ENCODE measurements at regions not wholly inside any gene's neighbourhood (a gene's known extent, or its start where the extent isn't known, plus 50 kb on each side); places are given as distances from the start of the nearest gene placed in this dataset.
"Not testable (repeated sequence)": the region's sequence is repeated elsewhere in the genome, so short reads cannot be mapped to it uniquely, and the experiment has no call there.

DNA sequence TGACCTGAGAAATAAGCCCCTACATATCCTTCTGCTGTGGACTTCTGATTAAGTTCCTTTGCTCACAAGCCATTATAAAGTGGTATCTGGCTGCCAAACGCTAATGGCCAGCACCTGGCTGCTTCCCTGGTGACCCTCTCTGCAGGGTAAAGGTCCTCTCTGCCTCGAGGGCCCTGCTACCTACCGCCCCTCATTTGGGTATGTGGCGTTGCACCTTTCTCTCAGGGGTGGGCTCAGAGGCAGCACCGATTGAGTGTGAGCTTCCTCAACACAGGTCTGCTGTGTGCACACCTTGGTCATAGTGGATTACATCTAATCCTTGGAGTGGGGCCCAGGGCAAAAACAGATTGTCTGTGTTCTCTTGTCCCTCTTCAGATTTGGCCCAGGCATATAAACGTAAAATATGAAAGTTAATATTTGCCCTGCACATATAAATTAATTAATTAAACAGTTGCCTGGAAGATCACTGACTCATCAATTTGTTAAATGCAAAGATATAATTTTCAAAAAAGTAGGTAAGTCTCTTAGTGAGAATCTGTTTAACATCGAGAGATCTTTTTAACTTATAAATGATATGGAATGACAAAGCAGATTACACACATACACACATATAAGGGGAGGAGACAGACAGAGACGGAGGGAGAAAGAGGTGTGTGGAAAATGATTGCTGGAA lies 174.5 kb upstream of the SMIM31 start:
- DNase-seq (ENCODE audit: low read depth in 3 of 3) = no peak

DNA sequence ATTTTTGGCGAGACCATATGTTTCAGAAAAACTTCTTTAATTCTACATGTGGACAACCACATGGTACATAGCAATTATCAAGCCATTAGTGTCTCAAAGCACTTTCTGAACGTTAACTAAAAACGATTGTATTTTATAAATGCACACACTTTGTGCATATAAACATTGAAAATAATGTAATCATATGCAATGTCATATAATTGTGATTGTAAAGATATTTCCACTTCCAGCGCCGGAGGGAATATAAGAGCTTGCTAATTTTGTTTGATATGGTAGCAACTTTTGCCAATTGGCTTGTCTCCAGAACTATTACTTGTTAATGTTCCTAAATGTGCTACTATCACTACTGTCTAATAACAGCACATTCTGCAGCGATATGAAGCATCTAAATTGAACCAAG lies 162.3 kb upstream of the SMIM31 start:
- no peak for DNase-seq (ENCODE audit: low read depth in 3 of 3)

DNA sequence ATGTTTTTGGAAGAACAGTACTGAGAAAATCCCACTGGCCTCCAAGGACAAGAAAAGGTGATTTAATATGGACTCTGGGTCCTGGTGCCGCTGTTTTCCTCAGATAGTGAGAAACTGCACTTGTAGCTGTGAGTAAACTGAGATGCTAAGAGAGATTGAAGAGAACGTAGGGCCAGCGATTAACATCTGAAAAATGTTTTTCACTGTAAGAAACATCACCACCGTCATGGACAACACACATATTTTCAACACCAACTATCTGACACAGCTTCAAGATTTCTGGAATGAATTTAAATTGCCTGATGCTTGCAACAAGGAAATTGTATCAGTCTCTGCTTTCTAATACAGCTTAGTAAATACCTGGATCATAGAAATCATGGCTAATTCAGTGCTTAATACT lies 158.2 kb upstream of the SMIM31 start:
- no peak for DNase-seq (ENCODE audit: low read depth in 3 of 3)

DNA sequence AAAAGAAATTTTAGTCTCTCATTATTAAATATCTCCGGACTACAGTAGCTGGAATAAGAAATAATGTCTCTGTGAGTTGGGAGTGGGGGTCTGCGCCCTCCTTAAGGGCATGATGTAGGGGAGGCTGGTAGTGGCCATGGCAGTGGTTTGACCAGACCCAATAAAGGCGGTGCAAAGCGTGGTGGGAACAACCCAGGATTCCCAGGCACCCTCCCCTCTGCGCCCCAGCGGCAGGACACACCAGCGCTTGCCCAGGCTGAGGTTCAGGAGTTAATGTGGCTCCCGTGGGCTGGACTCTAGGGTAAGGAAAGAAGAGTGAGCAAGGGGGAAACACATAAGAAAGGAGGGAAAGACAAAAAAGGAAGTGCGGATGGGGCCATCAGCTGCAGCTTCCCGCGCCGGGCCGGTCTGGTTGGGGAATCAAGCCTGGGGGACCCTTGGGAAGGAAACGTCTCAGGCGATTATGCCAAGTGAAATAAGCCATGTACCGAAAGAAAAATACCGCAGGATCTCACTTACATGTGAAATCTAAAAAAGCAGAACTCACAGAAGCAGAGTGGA lies 157.5 kb upstream of the SMIM31 start:
- no peak for DNase-seq (ENCODE audit: low read depth in 3 of 3)

DNA sequence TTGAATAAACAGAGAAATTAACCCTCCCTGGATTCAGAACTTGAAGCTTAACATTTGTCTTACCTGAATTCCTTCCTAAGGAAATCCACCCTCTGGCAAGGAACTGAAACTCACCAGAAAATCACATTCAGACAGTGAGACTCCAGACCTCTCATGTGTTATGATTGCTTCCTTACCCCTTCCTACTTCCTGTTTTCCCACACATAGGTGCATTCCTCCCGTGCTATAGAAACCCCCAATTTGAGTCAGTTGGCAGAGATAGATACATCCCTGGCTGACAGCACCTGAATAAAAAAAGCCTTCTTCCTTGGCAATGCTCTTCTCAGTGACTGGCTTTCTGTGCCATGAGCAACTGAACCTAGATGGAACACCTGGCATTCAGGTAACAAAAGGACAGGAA lies 157.0 kb upstream of the SMIM31 start:
- DNase-seq (ENCODE audit: low read depth in 3 of 3) = no peak

DNA sequence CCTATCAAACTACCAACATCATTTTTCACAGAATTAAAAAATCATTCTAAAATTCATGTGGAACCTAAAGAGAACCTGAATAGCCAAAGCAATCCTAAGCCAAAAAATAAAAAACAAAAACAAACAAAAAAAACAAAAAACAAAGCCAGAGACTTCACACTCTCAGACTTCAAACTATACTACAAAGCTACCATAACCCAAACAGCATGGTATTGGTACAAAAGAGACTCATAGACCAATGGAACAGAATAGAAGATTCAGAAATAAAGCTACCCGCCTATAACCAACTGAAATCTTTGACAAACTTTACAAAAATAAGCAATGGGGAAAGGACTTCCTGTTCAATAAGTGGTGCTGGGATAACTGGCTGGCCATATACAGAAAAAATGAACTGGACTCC lies 152.3 kb upstream of the SMIM31 start:
- no peak for DNase-seq (ENCODE audit: low read depth in 3 of 3)

DNA sequence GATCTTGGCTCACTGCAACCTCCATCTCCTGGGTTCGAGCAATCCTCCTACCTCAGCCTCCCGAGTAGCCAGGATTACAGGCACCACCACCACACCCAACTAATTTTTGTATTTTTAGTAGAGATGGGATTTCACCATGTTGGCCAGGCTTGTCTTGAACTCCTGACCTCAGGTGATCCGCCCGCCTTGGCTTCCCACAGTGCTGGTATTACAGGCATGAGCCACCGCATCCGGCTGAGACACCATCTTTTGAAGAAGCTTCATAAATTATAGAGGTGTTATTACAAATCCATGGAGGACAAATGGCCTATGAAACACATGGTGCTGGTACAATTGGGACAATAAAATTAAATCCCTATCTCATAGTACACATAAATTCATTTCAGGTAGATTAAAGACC lies 148.1 kb upstream of the SMIM31 start:
- DNase-seq (ENCODE audit: low read depth in 3 of 3) = not testable (repeated sequence)

DNA sequence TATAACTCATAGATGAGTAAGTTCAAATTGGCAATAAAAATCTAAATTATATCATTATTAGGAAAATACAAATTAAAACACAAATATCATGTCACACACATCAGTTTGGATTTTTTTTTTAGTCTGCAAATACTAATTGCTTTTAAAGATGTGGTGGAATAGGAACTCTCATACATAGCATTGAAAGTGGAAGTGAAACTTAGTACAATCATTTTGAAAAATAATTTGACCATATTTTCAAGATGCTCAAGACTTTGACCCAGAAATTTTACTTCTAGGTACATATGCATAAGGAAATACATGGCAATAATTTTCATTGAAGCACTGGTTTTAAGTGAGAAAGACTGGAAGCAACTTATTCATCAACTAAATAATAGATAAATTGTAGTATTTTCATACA lies 147.5 kb upstream of the SMIM31 start:
- DNase-seq (ENCODE audit: low read depth in 3 of 3) = no peak

DNA sequence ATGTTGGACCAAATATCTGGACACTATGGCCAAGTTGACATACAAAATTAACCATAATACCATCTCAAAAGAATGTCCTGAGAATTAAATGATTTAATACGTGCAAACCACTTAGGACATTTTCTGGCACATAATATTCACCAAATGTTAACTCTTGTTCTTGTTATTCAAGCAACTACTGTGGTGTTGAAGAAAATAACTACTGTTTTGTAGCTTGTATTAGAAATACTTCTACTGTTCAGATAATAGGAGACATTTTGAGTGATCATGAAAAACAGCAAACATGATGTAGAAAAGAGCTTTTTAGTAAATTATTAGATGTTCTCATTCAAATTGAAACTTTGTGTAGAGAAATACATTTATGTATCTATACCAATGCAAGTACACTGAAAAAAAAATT lies 140.7 kb upstream of the SMIM31 start:
- no peak for DNase-seq (ENCODE audit: low read depth in 3 of 3)

DNA sequence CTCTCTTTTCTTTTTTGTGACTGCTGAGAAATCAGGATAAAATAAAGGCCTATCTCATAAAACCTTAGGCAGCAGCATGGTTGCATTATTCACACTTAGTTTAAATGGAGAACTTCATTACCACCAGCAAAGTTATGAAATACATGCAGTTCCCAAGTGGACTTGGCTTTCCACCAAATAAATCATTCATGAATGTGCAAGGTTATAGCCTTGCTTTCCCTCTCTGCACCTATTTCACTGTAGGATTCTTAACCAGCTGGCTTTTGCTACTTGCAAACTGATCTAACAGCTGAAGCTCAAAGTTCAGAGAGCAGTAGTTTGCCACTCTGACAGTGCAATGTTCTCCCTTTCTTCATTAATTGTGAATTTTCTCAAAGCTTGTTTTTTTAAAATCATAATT lies 140.1 kb upstream of the SMIM31 start:
- no peak for DNase-seq (ENCODE audit: low read depth in 3 of 3)

DNA sequence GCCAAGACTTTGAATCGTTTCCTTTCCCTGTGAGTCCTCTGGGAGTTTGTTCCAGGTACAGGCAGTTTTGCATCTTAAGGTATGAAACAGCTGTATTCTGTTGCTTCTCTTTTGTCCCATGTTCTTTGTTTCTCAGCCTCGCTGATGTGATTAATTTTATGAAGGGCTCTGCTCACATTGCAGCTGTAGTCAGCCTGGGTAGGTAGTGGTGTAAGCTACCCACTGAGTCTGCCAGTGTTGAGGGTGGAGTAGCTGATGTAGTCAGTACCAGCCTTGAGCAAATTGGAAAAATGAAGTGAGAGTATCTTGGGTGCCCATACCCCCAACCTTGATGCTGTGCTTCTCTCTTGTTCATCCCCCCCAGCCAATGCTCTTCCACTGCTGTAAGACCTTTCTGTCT lies 139.6 kb upstream of the SMIM31 start:
- DNase-seq (ENCODE audit: low read depth in 3 of 3) = no peak

DNA sequence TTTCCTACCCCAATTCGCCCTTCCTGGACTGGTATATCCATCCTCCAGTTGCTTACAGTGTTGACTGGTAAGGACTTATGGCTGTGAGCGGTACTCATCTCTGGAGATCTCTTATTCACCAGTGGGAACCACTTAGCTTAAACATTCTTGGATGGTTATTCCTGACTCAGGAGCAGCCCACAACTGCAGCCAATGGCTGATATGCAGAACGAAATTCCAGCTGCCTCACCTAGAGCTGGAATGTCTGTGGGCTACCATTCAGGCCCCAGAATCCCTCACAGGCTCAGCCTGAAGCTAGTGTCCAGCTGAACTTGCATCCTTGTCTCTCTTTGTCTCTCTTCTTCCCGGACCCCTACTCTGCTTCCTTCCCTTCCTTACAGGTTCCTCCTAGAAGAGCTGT lies 138.9 kb upstream of the SMIM31 start:
- DNase-seq (ENCODE audit: low read depth in 3 of 3) = no peak

DNA sequence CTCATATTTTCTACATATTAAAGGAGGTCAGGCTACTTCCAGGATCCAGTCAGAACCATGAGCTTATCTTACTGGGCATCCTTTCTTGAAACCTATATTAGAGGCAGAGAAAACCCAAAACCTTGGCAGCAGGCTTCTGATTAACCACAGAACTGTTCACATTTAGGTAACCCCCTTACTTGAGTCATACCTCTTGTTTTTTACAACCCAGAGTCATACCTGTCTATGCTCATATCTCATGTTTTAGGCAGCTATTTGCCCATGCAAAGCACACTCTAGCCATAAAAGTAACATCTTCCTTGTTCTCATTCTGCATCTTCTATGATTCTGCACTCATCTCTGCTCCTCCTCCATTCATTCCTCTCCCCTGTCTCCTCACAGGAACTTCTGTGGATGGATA lies 138.0 kb upstream of the SMIM31 start:
- no peak for DNase-seq (ENCODE audit: low read depth in 3 of 3)

DNA sequence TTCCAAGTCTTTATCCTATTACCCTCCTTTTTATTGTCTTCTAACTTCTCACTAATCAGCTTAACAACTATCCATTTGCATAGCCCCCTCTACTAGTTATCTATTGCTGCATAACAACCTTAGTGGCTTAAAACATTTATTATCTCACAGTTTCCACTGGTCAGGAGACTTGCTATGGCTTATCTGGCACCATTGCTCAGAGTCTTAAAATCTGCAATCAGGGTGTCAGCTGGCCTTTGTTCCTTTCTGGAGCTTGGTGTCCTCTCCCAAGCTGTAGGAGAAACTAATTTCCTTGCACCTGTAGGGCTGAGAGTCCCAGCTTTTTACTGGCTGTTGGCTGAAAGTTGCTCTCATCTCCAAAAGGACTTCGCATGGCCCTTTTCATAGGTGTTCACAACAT lies 137.0 kb upstream of the SMIM31 start:
- no peak for DNase-seq (ENCODE audit: low read depth in 3 of 3)

DNA sequence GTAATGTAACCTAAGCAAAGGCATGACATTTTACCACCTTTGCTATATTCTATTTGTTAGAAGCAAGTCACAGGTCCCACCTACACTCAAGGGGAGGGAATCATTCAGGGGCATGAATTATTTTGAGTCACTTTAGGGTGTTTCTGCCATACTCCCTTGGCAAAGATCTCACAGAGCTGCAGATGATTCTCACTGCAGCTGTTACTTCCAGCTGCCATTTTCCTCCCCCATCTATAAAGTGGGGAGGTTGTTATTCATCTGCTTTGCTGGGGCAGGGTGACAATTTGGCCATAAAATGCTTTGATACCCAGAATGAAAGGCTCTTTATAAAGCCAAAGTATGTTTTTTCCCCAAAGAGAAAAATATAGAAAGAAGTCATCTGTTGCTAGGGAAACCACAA lies 136.5 kb upstream of the SMIM31 start:
- DNase-seq (ENCODE audit: low read depth in 3 of 3) = no peak

DNA sequence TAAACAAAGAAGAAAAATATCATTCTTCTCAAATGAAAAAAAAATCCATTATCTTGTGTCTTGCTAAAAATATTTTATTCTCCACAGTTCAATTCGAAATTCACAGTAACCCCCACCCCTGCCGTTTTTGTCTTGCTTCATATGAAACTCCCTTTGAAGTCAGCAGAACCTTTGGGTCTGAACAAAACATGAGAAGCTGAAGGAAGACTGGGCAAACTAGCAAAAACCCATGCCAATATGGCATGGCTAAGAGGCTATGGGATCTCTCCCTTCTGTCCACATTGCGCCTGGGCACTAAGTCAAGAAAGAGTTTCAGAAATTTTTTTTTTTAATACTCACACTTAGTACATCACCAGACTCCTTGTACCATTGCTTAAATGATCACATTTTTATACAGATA lies 136.0 kb upstream of the SMIM31 start:
- DNase-seq (ENCODE audit: low read depth in 3 of 3) = no peak

DNA sequence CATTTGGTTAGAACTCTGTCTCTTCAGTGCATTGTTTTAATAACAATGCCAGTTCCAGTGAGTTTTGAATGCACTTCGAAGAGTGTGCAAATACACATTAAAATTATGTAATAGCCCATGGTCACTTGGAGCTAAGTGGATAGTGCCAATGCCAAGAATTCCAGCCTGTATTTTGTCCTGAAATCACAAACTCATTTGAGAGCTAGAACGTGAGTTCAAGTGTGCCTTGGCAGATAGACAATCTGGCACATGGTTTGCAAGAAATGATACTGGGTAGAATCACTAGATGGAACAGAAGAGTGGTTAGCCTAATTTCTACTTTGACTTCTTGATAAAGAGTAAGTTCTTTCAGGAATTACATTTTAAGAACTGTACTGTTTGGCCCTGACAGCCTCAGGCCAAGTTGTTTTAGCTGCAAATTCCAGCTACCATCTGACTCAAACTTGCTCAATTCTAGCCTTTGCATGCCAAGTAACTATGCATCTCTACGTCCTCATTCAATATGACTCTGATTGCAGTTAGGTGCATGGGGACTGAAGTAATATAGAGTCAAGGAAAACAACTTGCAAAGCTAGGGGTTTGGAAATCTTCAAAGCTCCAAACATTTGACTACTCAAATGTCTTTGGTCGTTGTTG lies 131.9 kb upstream of the SMIM31 start:
- DNase-seq (ENCODE audit: low read depth in 3 of 3) = no peak

DNA sequence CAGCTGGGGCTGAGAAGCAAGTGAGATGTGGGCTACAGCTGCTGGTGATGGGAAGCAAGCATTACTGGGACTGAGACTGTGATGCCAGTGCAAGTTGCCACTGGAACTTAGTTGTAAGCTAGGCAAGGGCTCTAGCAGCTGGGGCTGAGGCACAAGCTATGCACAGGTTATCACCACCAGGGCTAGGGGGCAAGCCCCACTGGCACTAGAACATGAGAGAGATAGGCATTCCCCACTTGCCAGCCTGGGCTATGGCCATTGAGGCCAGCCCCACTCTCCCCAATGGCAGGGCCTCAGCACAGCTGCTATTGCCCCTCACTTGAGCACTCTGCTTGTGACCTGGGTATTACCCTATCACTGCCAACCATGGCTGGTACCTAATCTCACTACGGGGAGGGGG lies 130.8 kb upstream of the SMIM31 start:
- no peak for DNase-seq (ENCODE audit: low read depth in 3 of 3)

DNA sequence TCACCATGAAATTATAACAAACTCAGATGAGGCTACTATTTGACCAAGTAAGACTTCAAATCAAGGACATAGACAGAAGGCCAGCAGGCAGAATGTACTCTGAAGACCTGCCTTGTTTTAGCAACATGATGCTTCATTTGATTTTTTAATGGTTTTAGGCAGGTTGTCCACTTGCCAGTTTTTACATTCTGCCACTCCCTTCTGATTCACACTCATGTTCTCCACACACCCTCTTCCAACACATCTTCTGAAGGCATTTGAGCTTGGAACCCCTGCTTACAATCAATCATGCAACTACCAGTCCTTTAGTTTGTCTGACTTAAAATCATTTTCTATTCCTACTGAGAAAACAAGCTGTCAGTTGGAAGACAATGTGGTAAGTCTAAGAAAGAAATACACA lies 114.9 kb upstream of the SMIM31 start:
- DNase-seq (ENCODE audit: low read depth in 3 of 3) = no peak

DNA sequence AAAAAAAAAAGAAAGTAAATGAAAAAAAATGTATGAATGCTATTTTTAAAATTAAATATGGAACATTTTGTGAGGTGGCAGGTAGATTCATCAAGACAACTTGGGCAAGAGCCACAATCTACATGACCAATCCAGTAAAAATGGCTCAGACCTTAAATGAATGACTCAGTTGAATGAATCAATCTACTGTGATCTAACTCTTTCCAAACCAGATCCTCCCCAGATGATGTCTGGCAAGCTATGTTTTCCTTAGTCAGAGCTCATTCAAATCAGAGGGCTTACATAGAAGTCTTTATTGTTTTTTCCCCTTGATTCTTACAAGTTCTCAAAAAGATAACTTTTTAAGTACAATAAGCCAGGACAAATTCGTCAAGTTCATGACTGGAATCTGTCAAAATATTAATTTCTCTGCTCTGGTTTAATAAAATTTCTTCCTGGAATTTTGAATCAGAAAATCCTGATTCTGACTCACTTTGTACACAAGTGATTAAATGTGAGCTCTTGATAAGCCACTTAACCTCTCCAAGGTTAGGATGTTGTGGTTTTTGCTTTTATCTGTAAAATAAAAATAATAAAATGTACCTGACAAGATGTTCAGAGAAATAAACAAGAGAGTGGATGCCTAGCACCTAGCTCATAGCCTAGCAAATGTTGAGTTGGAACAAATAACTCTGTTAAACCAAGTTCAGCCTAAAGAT lies 105.6 kb upstream of the SMIM31 start:
- DNase-seq (ENCODE audit: low read depth in 3 of 3) = no peak

DNA sequence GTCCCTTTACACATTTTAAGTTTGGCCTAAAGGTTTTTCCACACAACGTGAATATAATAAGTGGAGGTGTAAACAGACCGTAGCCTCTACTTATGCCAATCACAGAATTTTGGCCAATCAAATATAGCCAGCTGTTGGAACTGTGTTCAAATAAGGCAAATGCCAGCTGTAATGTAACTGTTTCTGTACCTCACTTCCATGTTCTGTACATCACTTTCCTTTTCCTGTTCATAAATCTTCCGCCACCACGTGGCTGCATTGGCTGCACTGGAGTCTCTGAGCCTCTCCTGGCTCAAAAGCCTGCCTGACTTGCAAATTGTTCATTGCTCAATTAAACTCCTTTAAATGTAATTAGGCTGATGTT lies 105.1 kb upstream of the SMIM31 start:
- no peak for DNase-seq (ENCODE audit: low read depth in 3 of 3)

DNA sequence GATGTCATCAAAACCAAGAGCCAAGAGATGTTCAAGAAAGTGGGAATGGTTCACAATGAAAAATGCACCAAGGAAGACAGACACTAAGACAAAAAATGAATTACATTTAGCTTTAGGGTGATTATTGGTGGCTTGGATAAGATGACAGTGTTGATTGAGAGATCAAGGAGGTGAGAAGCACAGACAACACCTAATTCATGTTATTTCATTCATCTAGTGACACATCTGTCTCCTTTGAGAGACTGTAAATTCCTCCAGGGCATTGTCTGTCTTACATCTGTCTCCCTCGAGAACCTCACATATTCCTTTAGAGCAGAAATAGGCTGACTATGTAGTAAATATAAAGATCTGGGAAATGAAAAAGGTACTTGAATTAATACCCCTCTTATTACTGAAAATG lies 94.2 kb upstream of the SMIM31 start:
- DNase-seq (ENCODE audit: low read depth in 3 of 3) = no peak

DNA sequence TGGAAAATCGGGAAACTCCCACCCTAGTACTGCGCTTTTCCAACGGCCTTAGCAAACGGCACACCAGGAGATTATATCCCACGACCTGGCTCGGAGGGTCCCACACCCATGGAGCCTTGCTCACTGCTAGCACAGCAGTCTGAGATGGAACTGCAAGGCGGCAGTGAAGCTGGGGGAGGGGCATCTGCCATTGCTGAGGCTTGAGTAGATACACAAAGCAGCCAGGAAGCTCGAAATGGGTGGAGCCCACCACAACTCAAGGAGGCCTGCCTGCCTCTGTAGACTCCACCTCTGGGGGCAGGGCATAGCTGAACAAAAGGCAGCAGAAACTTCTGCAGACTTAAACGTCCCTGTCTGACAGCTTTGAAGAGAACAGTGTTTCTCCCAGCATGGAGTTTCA lies 77.8 kb upstream of the SMIM31 start:
- not testable (repeated sequence) for DNase-seq (ENCODE audit: low read depth in 3 of 3)

Measured in stimulated activated CD4-positive, alpha-beta T cell treated with anti-CD3 and anti-CD28 coated beads, TNF-alpha, amount 100 ng/mL, for 48 hours (primary cell).